Calu3 (cell line): ENCODE measurements at regions not wholly inside any gene's neighbourhood (a gene's known extent, or its start where the extent isn't known, plus 50 kb on each side); places are given as distances from the start of the nearest gene placed in this dataset.

Experiments used
- BruUV-seq: library from RNA; stranded (reverse); fragments of 400-500 nt; replicated peaks from 2 replicates; lab custom pipeline; 2021; lab: Mats Ljungman, UMichigan
- CTCF ChIA-PET: fragments of 300-600 bp; sonication (Branson Sonifier 250); formaldehyde crosslinking; loops from one replicate; lab custom pipeline; 2022; ENCODE audit warnings: antibody characterized with exemption; lab: Charles Lee
- DNase-seq: peaks from one replicate; pipeline ENCODE4 v3.0.0; 2022
- H3K27ac Mint-ChIP-seq: one replicate; pipeline ENCODE4 v1.8.0; 2022; ENCODE audit warnings: mixed read lengths; ENCODE audit not compliant: unreplicated experiment
- H3K27me3 Mint-ChIP-seq: one replicate; pipeline ENCODE4 v1.8.0; 2022; ENCODE audit warnings: mixed read lengths; ENCODE audit not compliant: unreplicated experiment
- H3K36me3 Mint-ChIP-seq: one replicate; pipeline ENCODE4 v1.8.0; 2022; ENCODE audit warnings: mild to moderate bottlenecking, moderate library complexity, mixed read lengths; ENCODE audit not compliant: insufficient read depth, unreplicated experiment
- H3K4me1 Mint-ChIP-seq: one replicate; pipeline ENCODE4 v1.8.0; 2022; ENCODE audit warnings: mild to moderate bottlenecking, low read depth, mixed read lengths; ENCODE audit not compliant: unreplicated experiment
- H3K4me3 Mint-ChIP-seq: one replicate; pipeline ENCODE4 v1.8.0; 2022; ENCODE audit warnings: mild to moderate bottlenecking, low read depth, moderate library complexity, mixed read lengths; ENCODE audit not compliant: unreplicated experiment
- H3K9me3 Mint-ChIP-seq: one replicate; pipeline ENCODE4 v1.8.0; 2022; ENCODE audit warnings: low read depth, mixed read lengths; ENCODE audit not compliant: unreplicated experiment
- intact Hi-C: fragments of 100-400 bp; cut with micrococcal nuclease; formaldehyde crosslinking; loops from one replicate; pipeline ENCODE4 v1.10.0; 2022; ENCODE audit not compliant: unreplicated experiment
- TF ChIP-seq, protein P1 (sequence below): fragments of 200-600 bp; IDR thresholded peaks from one replicate; pipeline ENCODE4 v1.8.0; 2022; ENCODE audit warnings: antibody characterized with exemption; ENCODE audit not compliant: unreplicated experiment

DNA sequence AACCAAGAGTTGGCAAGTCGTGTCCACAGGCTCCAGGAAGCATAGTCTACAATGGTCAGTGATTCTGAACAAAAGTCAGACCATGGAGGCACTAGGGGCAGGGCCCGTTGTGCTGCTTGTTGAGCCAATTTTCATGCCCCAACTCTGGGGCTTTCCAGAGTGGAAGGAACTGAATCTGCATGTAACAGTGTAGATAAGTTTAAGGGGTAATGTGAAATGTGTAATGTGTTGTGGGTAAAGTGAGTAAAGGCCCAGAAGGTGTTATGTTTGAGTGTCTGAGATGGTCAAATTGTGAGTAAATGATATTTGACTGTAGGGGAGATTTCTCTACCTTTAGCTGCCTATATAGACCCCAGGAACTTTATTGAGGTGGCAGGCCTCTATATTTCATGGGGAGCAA is 1336.5 kb upstream of the SLC39A10 start:
- Mint-ChIP-seq H3K4me1 (no peaks in the 10 kb centered on the region), H3K4me3 (no peak overlapping the region), H3K9me3 (no peaks in the 10 kb centered on the region), H3K27me3 (no peaks in the 10 kb centered on the region), H3K27ac (no peak overlapping the region), H3K36me3 (no peaks in the 10 kb centered on the region)
- intact Hi-C loops = no loop called here
- BruUV-seq = no TSS peak
- TF ChIP-seq, protein P1, sequence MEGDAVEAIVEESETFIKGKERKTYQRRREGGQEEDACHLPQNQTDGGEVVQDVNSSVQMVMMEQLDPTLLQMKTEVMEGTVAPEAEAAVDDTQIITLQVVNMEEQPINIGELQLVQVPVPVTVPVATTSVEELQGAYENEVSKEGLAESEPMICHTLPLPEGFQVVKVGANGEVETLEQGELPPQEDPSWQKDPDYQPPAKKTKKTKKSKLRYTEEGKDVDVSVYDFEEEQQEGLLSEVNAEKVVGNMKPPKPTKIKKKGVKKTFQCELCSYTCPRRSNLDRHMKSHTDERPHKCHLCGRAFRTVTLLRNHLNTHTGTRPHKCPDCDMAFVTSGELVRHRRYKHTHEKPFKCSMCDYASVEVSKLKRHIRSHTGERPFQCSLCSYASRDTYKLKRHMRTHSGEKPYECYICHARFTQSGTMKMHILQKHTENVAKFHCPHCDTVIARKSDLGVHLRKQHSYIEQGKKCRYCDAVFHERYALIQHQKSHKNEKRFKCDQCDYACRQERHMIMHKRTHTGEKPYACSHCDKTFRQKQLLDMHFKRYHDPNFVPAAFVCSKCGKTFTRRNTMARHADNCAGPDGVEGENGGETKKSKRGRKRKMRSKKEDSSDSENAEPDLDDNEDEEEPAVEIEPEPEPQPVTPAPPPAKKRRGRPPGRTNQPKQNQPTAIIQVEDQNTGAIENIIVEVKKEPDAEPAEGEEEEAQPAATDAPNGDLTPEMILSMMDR = no peak
- DNase-seq = no peak
- CTCF ChIA-PET = no interaction called here

DNA sequence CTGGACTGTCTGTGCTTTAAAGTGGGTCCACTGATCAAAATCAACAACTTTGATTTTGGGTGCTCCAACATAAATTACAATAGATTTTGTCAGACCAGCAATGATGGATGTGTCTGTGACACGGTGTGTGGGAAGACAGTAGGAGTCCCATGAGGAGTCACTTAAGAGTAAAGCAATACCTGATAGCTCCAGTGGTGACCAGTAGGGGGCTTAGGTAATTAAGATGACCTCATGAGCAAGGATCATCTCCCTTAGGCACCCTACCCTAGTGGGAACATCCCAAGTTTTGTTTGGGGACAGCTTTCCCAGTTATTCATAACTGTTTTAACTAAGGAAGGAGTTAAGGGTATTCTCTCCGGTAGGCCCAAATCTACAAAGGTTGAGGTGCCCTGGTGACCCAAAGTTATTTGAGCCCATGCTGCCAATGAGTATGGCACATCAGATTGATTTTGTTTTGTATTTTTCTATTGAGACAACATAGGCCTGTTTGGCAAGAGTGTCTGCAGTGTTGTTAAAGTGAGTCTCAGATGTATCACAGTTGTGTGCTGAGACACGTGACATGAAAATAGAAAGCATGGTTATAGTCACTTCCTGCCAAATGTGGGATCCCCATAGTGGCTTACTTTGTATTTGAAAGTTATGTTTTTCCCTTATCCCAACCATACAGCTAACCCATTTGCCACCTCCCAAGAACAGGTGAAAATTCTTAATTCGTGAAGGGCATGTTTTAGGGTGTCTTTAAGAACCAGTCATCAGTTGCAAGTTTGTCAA is 1337.6 kb upstream of the SLC39A10 start:
- CTCF ChIA-PET = interaction anchor here (0.6 kb wide), 1 partner anchor 1907 kb away, joined by 3 read pairs; no protein-coding TSS in a partner anchor
- Mint-ChIP-seq H3K27ac (no peak overlapping the region), H3K9me3 (no peaks in the 10 kb centered on the region), H3K4me1 (no peaks in the 10 kb centered on the region), H3K27me3 (no peaks in the 10 kb centered on the region), H3K4me3 (no peak overlapping the region), H3K36me3 (no peaks in the 10 kb centered on the region)
- no peak for DNase-seq
- intact Hi-C loops = no loop called here
- BruUV-seq = no TSS peak
- TF ChIP-seq, protein P1 = no peak

DNA sequence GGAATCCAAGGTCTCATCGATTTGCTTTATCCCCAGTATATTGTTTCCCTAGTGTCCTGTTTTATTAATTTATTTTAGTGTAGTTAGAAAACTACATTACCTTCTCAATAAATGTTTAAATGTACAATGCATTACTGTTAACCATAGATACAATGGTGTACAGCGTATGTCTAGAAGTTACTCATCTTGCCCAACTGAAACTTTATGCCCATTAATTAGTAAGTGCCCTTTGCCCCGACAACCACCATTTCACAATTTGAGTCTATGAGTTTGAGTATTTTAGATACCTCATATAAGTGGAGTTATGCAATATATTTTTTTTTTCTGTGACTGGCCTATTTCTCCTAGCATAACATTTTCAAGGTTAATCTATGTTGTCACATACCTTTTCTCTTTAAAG is 1343.0 kb upstream of the SLC39A10 start:
- Mint-ChIP-seq H3K4me1 (no peaks in the 10 kb centered on the region), H3K27me3 (no peaks in the 10 kb centered on the region), H3K36me3 (no peaks in the 10 kb centered on the region), H3K9me3 (no peaks in the 10 kb centered on the region), H3K27ac (no peak overlapping the region), H3K4me3 (no peak overlapping the region)
- DNase-seq = no peak
- BruUV-seq = no TSS peak
- CTCF ChIA-PET = no interaction called here
- TF ChIP-seq, protein P1 = no peak
- intact Hi-C loops = no loop called here

DNA sequence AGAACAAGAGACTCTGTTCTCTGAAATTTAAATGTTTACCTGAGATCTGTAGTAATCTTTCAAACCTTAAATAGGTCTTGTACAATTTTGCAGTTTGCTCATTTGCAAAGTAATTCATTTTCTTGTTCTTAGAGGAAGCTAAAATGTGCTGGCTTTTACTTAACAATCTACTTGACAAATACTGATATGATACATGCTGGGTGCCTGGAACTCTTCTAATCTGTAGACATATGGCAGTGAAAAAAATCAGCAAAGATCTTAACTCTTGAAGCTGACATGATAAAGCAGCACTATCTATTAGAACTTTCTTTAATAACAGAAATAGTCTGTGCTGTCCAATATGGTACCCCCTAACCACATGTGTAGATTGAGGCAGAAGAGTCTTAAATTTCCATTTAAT is 1352.8 kb upstream of the SLC39A10 start:
- no TSS peak for BruUV-seq
- Mint-ChIP-seq H3K36me3 (no peaks in the 10 kb centered on the region), H3K27ac (no peak overlapping the region), H3K4me3 (no peak overlapping the region), H3K27me3 (no peaks in the 10 kb centered on the region), H3K4me1 (no peaks in the 10 kb centered on the region), H3K9me3 (no peaks in the 10 kb centered on the region)
- CTCF ChIA-PET = no interaction called here
- no peak for DNase-seq
- TF ChIP-seq, protein P1 = no peak
- intact Hi-C loops = no loop called here
